ENCODE measurements at regions not wholly inside any gene's neighbourhood (a gene's known extent, or its start where the extent isn't known, plus 50 kb on each side); places are given as distances from the start of the nearest gene placed in this dataset.
"Not testable (repeated sequence)": the region's sequence is repeated elsewhere in the genome, so short reads cannot be mapped to it uniquely, and the experiment has no call there.

DNA sequence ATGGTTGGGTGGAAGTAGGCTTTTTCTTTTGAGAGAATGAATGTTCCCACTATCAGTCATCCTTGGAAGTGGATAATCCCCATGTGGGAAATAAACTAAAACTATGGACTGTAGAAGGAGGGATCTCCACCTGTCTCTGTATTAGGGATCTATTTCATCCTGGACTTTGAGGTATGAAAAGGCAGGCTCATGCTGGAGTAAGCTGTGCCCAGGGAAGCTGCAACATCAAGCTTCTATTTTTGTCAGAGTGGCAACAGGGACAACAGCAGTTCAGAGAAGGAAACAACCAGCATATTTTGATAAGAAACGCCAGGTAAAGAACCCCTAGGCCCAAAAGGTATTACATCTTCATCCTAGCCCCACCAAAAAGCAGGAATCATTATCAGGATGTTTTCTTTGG is 122.0 kb downstream of the MDH1 start:
- DNase-seq (ENCODE audit: insufficient read length, low spot score), result no peak
- FAIRE-seq, result no peak
- no peak for TF ChIP-seq POU2F2 (IDR thresholded peaks at IDR 0.05; ENCODE audit: low read depth, low read length)
- no peak for TF ChIP-seq PAX5 (IDR thresholded peaks at IDR 0.05; ENCODE audit: insufficient read depth, low read length, severe bottlenecking)
- TF ChIP-seq POLR2AphosphoS5 (IDR thresholded peaks at IDR 0.05; ENCODE audit: low read depth, low read length), result no peak
- TF ChIP-seq POLR2A (IDR thresholded peaks at IDR 0.05; ENCODE audit: low read depth, low read length), result no peak
- no peak for TF ChIP-seq SPI1 (IDR thresholded peaks at IDR 0.05; ENCODE audit: low read depth, low read length)
- no peak for TF ChIP-seq TAF1 (IDR thresholded peaks at IDR 0.05; ENCODE audit: low read depth, low read length)

DNA sequence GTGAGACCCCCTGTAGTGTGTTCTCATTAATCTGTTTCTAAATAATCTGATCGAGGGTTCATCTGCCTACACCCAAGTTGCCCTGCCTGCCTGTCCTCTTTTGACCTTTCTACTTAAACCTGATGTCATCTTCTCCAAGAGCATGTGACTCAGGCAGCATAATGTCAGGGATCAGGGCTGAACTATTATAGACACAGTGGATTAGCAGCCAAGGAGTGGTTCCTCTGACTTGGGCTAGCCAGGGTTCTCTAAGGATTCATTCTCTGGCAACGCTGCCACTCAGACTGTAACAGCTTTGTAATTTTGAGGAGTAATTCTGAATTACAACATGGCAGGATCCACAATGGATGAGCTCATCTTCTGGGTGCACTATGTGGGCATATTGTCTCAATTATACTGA is 124.0 kb downstream of the MDH1 start:
- FAIRE-seq (no peak), DNase-seq (ENCODE audit: insufficient read length, low spot score) (no peak)

DNA sequence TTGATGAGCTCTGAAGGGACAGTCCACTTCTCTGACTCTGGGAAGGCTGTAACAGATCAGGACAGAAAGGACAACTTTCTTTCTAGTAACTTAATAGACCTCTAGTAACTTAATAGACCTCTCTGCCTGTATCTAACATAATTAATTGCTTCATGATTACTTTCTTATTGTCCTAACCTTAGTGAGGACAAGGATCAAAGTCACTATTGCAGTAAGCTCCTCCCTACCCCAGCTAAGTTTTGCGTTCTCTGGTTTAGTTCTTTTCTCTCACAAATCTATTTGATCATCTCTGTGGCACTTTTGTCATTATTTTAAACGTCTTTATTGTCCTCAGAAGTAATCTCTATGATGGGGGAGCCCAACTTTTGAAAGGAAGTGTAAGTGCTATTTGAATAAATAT is 125.5 kb upstream of the UGP2 start:
- DNase-seq (ENCODE audit: insufficient read length, low spot score) (no peak), FAIRE-seq (no peak)
- TF ChIP-seq SPI1 (IDR thresholded peaks at IDR 0.05; ENCODE audit: low read depth, low read length) (no peak), PAX5 (IDR thresholded peaks at IDR 0.05; ENCODE audit: insufficient read depth, low read length, severe bottlenecking) (no peak), POU2F2 (IDR thresholded peaks at IDR 0.05; ENCODE audit: low read depth, low read length) (no peak), TAF1 (IDR thresholded peaks at IDR 0.05; ENCODE audit: low read depth, low read length) (no peak), POLR2AphosphoS5 (IDR thresholded peaks at IDR 0.05; ENCODE audit: low read depth, low read length) (no peak), POLR2A (IDR thresholded peaks at IDR 0.05; ENCODE audit: low read depth, low read length) (no peak)

More for the DNA sequence above, 124.0 kb downstream of the MDH1 start:
- TF ChIP-seq TAF1 (IDR thresholded peaks at IDR 0.05; ENCODE audit: low read depth, low read length) (no peak), SPI1 (IDR thresholded peaks at IDR 0.05; ENCODE audit: low read depth, low read length) (no peak), POU2F2 (IDR thresholded peaks at IDR 0.05; ENCODE audit: low read depth, low read length) (no peak), PAX5 (IDR thresholded peaks at IDR 0.05; ENCODE audit: insufficient read depth, low read length, severe bottlenecking) (no peak), POLR2AphosphoS5 (IDR thresholded peaks at IDR 0.05; ENCODE audit: low read depth, low read length) (no peak), POLR2A (IDR thresholded peaks at IDR 0.05; ENCODE audit: low read depth, low read length) (no peak)

DNA sequence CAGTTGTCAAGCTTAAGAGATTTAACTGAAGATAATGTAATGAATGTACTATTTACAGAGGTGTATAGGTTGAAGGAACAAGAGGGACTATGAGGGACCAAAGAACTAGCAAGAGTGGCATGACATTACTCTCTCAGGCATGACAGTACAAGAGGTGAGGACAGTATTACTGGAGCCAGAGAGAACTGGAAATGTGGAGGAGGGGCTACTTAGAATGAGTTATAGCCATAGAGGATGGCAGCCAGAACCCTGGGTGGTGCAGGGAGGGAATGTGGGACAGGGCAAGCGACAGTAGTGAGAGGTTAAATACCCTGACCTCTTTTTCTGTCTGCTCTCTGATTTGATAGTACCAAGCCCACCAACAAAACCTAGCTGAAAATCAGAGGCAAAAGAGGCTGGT is 122.6 kb upstream of the UGP2 start:
- no peak for FAIRE-seq

DNA sequence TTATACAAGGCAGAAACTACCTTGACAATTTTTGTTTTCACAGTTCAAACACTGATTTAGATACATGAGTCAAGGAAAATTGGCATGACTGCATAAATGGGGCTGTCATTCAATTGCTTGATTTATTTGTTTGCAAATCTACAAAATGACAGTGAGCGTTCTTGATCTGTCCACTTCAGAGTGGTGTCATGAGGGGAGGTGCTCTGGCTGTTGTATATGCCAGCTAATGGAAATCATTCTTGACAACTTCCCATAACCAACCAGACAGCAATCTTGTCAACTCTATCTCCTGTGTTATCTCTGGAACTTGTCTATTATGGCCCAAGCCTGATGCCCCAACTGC is 120.6 kb upstream of the UGP2 start:
- TF ChIP-seq POU2F2 (IDR thresholded peaks at IDR 0.05; ENCODE audit: low read depth, low read length), result no peak
- no peak for TF ChIP-seq POLR2AphosphoS5 (IDR thresholded peaks at IDR 0.05; ENCODE audit: low read depth, low read length)
- TF ChIP-seq PAX5 (IDR thresholded peaks at IDR 0.05; ENCODE audit: insufficient read depth, low read length, severe bottlenecking), result no peak
- TF ChIP-seq POLR2A (IDR thresholded peaks at IDR 0.05; ENCODE audit: low read depth, low read length), result no peak
- TF ChIP-seq TAF1 (IDR thresholded peaks at IDR 0.05; ENCODE audit: low read depth, low read length), result no peak
- no peak for TF ChIP-seq SPI1 (IDR thresholded peaks at IDR 0.05; ENCODE audit: low read depth, low read length)
- DNase-seq (ENCODE audit: insufficient read length, low spot score), result no peak
- FAIRE-seq, result no peak

More for the DNA sequence above, 122.6 kb upstream of the UGP2 start:
- TF ChIP-seq SPI1 (IDR thresholded peaks at IDR 0.05; ENCODE audit: low read depth, low read length) (no peak), PAX5 (IDR thresholded peaks at IDR 0.05; ENCODE audit: insufficient read depth, low read length, severe bottlenecking) (no peak), TAF1 (IDR thresholded peaks at IDR 0.05; ENCODE audit: low read depth, low read length) (no peak), POLR2AphosphoS5 (IDR thresholded peaks at IDR 0.05; ENCODE audit: low read depth, low read length) (no peak), POU2F2 (IDR thresholded peaks at IDR 0.05; ENCODE audit: low read depth, low read length) (no peak), POLR2A (IDR thresholded peaks at IDR 0.05; ENCODE audit: low read depth, low read length) (no peak)
- no peak for DNase-seq (ENCODE audit: insufficient read length, low spot score)

DNA sequence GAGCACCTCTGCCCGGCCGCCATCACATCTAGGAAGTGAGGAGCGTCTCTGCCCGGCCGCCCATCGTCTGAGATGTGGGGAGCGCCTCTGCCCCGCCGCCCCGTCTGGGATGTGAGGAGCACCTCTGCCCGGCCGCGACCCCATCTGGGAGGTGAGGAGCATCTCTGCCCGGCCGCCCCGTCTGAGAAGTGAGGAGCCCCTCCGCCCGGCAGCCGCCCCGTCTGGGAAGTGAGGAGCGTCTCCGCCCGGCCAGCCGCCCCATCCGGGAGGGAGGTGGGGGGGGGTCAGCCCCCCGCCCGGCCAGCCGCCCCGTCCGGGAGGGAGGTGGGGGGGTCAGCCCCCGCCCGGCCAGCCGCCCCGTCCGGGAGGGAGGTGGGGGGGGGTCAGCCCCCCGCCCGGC is 119.4 kb upstream of the UGP2 start:
- DNase-seq (ENCODE audit: insufficient read length, low spot score); FAIRE-seq: not testable (repeated sequence)

DNA sequence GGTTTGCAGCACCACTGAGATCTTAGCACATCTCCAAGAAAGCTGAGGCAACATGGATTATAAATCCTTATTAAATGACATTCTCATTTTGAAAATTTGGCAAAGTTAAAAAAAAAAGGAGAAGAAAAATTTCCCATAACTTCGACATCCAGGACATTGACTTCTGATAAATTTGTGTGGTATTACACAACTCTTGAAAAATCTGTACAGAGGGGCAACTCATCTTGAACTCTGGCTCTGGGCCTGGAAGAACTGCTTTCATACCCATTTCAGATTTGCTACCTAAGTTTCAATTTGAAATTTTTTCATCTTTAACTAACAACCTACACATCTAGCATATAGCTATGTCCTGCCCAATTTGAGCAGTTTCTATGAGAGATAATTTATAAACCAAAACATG is 118.0 kb upstream of the UGP2 start:
- no peak for DNase-seq (ENCODE audit: insufficient read length, low spot score)
- no peak for FAIRE-seq
- no peak for TF ChIP-seq TAF1 (IDR thresholded peaks at IDR 0.05; ENCODE audit: low read depth, low read length)
- no peak for TF ChIP-seq SPI1 (IDR thresholded peaks at IDR 0.05; ENCODE audit: low read depth, low read length)
- no peak for TF ChIP-seq POLR2A (IDR thresholded peaks at IDR 0.05; ENCODE audit: low read depth, low read length)
- no peak for TF ChIP-seq PAX5 (IDR thresholded peaks at IDR 0.05; ENCODE audit: insufficient read depth, low read length, severe bottlenecking)
- TF ChIP-seq POLR2AphosphoS5 (IDR thresholded peaks at IDR 0.05; ENCODE audit: low read depth, low read length), result no peak

DNA sequence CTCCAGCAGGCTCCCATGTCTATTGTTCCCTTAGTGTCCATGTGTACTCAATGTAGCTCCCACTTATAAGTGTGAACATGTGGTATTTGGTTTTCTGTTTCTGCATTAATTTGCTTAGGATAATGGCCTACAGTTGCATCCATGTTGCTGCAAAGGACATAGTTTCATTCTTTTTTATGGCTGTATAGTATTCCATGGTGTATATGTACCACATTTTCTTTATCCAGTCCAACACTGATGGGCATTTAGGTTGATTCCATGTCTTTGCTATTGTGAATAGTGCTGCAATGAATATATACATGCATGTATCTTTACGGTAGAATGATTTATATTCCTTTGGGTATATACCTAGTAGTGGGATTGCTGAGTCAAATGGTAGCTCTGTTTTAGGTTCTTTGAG is 116.5 kb upstream of the UGP2 start:
- not testable (repeated sequence) for FAIRE-seq; DNase-seq (ENCODE audit: insufficient read length, low spot score)

DNA sequence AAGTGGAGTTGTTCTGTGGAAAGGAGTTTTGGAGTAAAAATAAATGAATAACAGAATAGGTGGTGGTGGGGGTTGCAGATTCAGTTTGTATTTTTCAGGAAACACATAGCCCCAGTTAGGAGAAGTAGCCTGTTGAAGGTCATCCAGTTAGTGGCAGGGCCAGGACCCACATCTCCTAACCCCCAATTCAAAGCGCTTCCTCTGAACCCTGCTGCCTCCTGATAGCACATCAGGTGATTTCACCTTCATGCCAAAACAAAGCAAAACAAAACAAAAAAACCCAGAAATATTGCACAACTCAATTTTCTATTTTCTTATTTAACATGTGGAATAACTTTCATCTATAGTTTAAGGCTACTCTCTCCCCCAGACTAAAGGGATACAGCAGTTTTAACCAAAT is 112.3 kb upstream of the UGP2 start:
- TF ChIP-seq POLR2A (IDR thresholded peaks at IDR 0.05; ENCODE audit: low read depth, low read length) (no peak), POLR2AphosphoS5 (IDR thresholded peaks at IDR 0.05; ENCODE audit: low read depth, low read length) (no peak), PAX5 (IDR thresholded peaks at IDR 0.05; ENCODE audit: insufficient read depth, low read length, severe bottlenecking) (no peak), TAF1 (IDR thresholded peaks at IDR 0.05; ENCODE audit: low read depth, low read length) (no peak), POU2F2 (IDR thresholded peaks at IDR 0.05; ENCODE audit: low read depth, low read length) (no peak), SPI1 (IDR thresholded peaks at IDR 0.05; ENCODE audit: low read depth, low read length) (no peak)
- DNase-seq (ENCODE audit: insufficient read length, low spot score), result no peak
- no peak for FAIRE-seq

DNA sequence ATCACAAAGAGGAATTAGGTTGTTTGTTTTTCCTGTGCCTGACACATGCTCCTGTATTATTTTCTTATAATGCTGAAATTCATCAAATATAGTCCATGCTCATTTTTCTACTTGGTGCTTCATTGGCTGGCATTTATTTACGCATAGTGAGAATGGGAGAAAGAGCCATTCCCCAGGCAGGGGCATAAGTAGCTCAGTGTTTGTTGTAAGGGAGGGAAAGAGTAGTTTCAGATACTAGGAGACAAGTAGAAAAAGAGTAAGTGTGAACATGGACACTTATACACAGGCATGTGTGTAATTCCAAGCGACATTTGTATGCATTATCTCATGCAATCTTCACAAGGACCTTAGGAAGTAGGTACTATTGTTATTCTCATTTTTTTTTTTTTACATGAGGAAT is 111.9 kb upstream of the UGP2 start:
- DNase-seq (ENCODE audit: insufficient read length, low spot score), result no peak
- TF ChIP-seq POLR2A (IDR thresholded peaks at IDR 0.05; ENCODE audit: low read depth, low read length), result no peak
- TF ChIP-seq POU2F2 (IDR thresholded peaks at IDR 0.05; ENCODE audit: low read depth, low read length), result no peak
- TF ChIP-seq SPI1 (IDR thresholded peaks at IDR 0.05; ENCODE audit: low read depth, low read length), result no peak
- TF ChIP-seq POLR2AphosphoS5 (IDR thresholded peaks at IDR 0.05; ENCODE audit: low read depth, low read length), result no peak
- TF ChIP-seq TAF1 (IDR thresholded peaks at IDR 0.05; ENCODE audit: low read depth, low read length), result no peak
- TF ChIP-seq PAX5 (IDR thresholded peaks at IDR 0.05; ENCODE audit: insufficient read depth, low read length, severe bottlenecking), result no peak
- no peak for FAIRE-seq

DNA sequence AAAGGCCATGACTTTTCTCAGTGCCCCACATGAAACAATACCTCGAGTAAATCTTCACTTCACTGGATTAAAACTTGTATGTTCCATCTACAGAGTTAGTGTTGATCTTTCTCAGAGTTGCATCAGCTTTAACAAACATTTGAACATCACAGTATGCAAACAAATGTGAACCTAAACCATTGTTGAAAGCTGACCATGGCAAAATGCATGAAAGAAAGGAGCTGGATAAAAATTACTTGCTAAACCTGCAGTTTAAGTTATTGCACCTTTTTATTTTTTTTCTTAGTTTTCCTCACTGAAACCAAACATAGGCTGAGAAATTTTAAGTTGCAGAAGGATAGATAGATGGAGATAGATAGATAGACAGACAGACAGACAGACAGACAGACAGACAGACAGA is 107.2 kb upstream of the UGP2 start:
- FAIRE-seq (no peak), DNase-seq (ENCODE audit: insufficient read length, low spot score) (no peak)
- no peak for TF ChIP-seq SPI1 (IDR thresholded peaks at IDR 0.05; ENCODE audit: low read depth, low read length)

All from GM12891 (cell line).